ENCODE measurements at regions not wholly inside any gene's neighbourhood (a gene's known extent, or its start where the extent isn't known, plus 50 kb on each side); places are given as distances from the start of the nearest gene placed in this dataset.

- no peak for DNase-seq
- WGBS (ENCODE audit: low lambda C conversion rate), result 0% methylated on average over 3 of the region's 3 CpGs
- no peaks in the 10 kb centered on the region for H3K79me2 ChIP-seq (ENCODE audit: insufficient read depth)
- peaks cover 22% of the 10 kb centered on the region for H3K27me3 ChIP-seq (ENCODE audit: insufficient read depth)
- H3K4me1 ChIP-seq (ENCODE audit: control insufficient read depth in 1 of 2, insufficient read depth in 2 of 2, low read depth in 1 of 2, low read length in 1 of 2), result no peaks in the 10 kb centered on the region; a peak in 1 of 4 replicates
- H2AFZ ChIP-seq (ENCODE audit: low read depth), result no peak overlapping the region
- no peaks in the 10 kb centered on the region for H3F3A ChIP-seq (replicated peaks; ENCODE audit: insufficient read depth)
- no peak overlapping the region for H3K4me3 ChIP-seq (ENCODE audit: low read depth in 2 of 2, low read length in 1 of 2)
- no peak overlapping the region for H3K9ac ChIP-seq
- ChIA-PET CTCF (no interaction called here), POLR2A (no interaction called here)
- H3K9me3 ChIP-seq, result no peaks in the 10 kb centered on the region
- no peaks in the 10 kb centered on the region for H3K36me3 ChIP-seq (replicated peaks in 1 of 2; ENCODE audit: control insufficient read depth in 1 of 2, insufficient read depth in 2 of 2, low read length in 1 of 2)
- H3K4me2 ChIP-seq, result no peak overlapping the region
- H3K27ac ChIP-seq (ENCODE audit: low read depth in 2 of 2, low read length in 1 of 2), result no peak overlapping the region
- H3K9me2 ChIP-seq, result no peaks in the 10 kb centered on the region
- no peak for TF ChIP-seq USF2 (IDR thresholded peaks at IDR 0.05; ENCODE audit: borderline replicate concordance, low read depth, low read length)
- no peak for TF ChIP-seq FOXJ3 (CRISPR knock-in tag; IDR thresholded peaks at IDR 0.05)
- TF ChIP-seq MAX (IDR thresholded peaks at IDR 0.05; ENCODE audit: low read depth), result no peak
- TF ChIP-seq RCOR1 (IDR thresholded peaks at IDR 0.05; ENCODE audit: low read length), result no peak
- no peak for TF ChIP-seq ELF1 (IDR thresholded peaks at IDR 0.05)
- TF ChIP-seq SIN3A (IDR thresholded peaks at IDR 0.05; ENCODE audit: borderline replicate concordance, low read depth, low read length), result no peak
- TF ChIP-seq IRF3 (IDR thresholded peaks at IDR 0.05; ENCODE audit: low read depth, low read length), result no peak
- no peak for TF ChIP-seq SMC3 (IDR thresholded peaks at IDR 0.05; ENCODE audit: low read depth, low read length)
- no peaks in the 10 kb centered on the region for H4K20me1 ChIP-seq (ENCODE audit: insufficient read depth)
These were observed 620.1 kb downstream of the VRK1 start for GRCh38 chr14:97417331-97417730.

GRCh38 chr14:97420211-97420610, 623.0 kb downstream of the VRK1 start:
- no peaks in the 10 kb centered on the region for H3F3A ChIP-seq (replicated peaks; ENCODE audit: insufficient read depth)
- no peak overlapping the region for H3K9ac ChIP-seq
- ChIA-PET CTCF (no interaction called here), POLR2A (no interaction called here)
- H3K36me3 ChIP-seq (replicated peaks in 1 of 2; ENCODE audit: control insufficient read depth in 1 of 2, insufficient read depth in 2 of 2, low read length in 1 of 2), result no peaks in the 10 kb centered on the region
- no peak overlapping the region for H3K27ac ChIP-seq (ENCODE audit: low read depth in 2 of 2, low read length in 1 of 2)
- H3K9me3 ChIP-seq, result no peaks in the 10 kb centered on the region
- H4K20me1 ChIP-seq (ENCODE audit: insufficient read depth), result no peaks in the 10 kb centered on the region
- H2AFZ ChIP-seq (ENCODE audit: low read depth), result no peak overlapping the region
- H3K4me3 ChIP-seq (ENCODE audit: low read depth in 2 of 2, low read length in 1 of 2), result no peak overlapping the region
- H3K4me1 ChIP-seq (ENCODE audit: control insufficient read depth in 1 of 2, insufficient read depth in 2 of 2, low read depth in 1 of 2, low read length in 1 of 2), result no peaks in the 10 kb centered on the region; a peak in 1 of 4 replicates
- H3K27me3 ChIP-seq (ENCODE audit: insufficient read depth), result no peaks in the 10 kb centered on the region; the same call in 1 of the 2 replicates
- H3K4me2 ChIP-seq, result no peak overlapping the region
- H3K79me2 ChIP-seq (ENCODE audit: insufficient read depth), result no peaks in the 10 kb centered on the region
- no peak for TF ChIP-seq NRF1 (IDR thresholded peaks at IDR 0.05; ENCODE audit: low read depth, low read length)
- TF ChIP-seq FOXJ3 (CRISPR knock-in tag; IDR thresholded peaks at IDR 0.05), result no peak
- TF ChIP-seq FOXM1 (IDR thresholded peaks at IDR 0.05; ENCODE audit: low read depth), result no peak
- TF ChIP-seq RXRA (IDR thresholded peaks at IDR 0.05; ENCODE audit: borderline replicate concordance, low read depth), result no peak
- TF ChIP-seq RAD21 (IDR thresholded peaks at IDR 0.05; ENCODE audit: low read length), result no peak
- no peak for TF ChIP-seq USF2 (IDR thresholded peaks at IDR 0.05; ENCODE audit: borderline replicate concordance, low read depth, low read length)
- TF ChIP-seq GATA2 (CRISPR knock-in tag; IDR thresholded peaks at IDR 0.05), result no peak
- no peak for TF ChIP-seq TCF12 (IDR thresholded peaks at IDR 0.05)
- TF ChIP-seq YY1 (IDR thresholded peaks at IDR 0.05; ENCODE audit: low read depth), result no peak
- WGBS (ENCODE audit: low lambda C conversion rate), result 7% methylated on average over 6 of the region's 6 CpGs
- no peaks in the 10 kb centered on the region for H3K9me2 ChIP-seq
- no peak for DNase-seq

Measured in SK-N-SH (cell line).